ENCODE measurements at regions not wholly inside any gene's neighbourhood (a gene's known extent, or its start where the extent isn't known, plus 50 kb on each side); places are given as distances from the start of the nearest gene placed in this dataset.

- TF ChIP-seq CTCF (IDR thresholded peaks at IDR 0.05; ENCODE audit: borderline replicate concordance, extremely low read depth, low read length, poor library complexity, severe bottlenecking) (no peak), EZH2 (IDR thresholded peaks at IDR 0.05; ENCODE audit: borderline replicate concordance, low read depth, low read length, severe bottlenecking) (no peak)
Measured at GRCh38 chr10:23813687-23814086, 374.8 kb downstream of the OTUD1 start.

Data from DND-41 (cell line).